ENCODE measurements at regions not wholly inside any gene's neighbourhood (a gene's known extent, or its start where the extent isn't known, plus 50 kb on each side); places are given as distances from the start of the nearest gene placed in this dataset.

DNA sequence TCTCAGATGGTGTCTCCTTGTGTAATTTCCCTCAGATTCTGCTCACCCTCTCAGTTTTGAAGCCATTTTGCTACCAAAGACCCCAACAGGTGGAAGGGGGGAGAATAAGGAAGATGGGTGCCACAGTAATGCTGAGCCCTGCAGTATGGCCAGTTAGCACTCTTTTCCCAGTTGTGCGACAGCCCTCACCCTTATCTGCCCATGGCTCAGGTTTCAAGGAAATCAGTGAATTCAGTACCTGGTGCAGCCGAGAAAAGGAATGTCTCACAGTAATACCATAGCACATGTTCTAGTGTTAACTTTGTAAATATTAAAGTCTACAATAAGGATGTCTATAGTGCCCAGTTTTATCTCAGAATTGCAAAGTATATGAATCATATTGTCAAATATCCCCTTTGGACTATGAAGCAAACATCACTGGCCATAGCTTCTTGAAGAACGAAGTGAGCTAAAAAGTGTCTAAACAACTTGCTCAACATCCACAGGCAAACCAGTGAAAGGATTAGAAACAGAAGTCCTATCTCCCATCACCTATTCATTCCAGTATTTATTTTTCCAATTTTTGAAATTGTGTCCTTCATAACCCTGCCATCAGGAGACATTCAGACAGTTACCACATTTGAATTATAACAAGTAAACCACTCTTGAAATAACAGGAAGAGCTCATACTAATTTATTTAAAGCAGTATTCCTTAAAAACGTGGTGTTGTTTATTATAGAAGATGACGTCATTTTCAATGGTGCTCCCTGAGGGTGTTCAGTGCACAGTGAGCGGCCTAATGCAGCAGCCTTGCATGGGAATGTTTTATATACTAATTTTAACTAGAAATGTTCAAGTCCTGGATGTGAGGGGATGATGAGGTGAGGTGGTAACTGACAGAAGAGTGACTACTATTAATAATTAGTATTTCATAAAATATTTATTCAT is 366.2 kb downstream of the TFAP2A start:
- no peak for TF ChIP-seq TAF1 (IDR thresholded peaks at IDR 0.05; ENCODE audit: borderline replicate concordance, insufficient read depth, low read length)
- TF ChIP-seq FOXP2 (optimal IDR thresholded peaks at IDR 0.05; ENCODE audit: borderline replicate concordance, extremely low read depth, extremely low read length, insufficient read depth): no peak
- TF ChIP-seq SIN3A (IDR thresholded peaks at IDR 0.05; ENCODE audit: borderline replicate concordance, insufficient read depth, low read length): no peak
- TF ChIP-seq REST (IDR thresholded peaks at IDR 0.05; ENCODE audit: insufficient read depth in 1 of 2, low read depth in 2 of 2, low read length in 2 of 2): no peak
- no peak for TF ChIP-seq POLR2AphosphoS5 (IDR thresholded peaks at IDR 0.05; ENCODE audit: low read depth, low read length)

GRCh38 chr6:10042280-10042679 is 372.6 kb downstream of the TFAP2A start:
- TF ChIP-seq REST (IDR thresholded peaks at IDR 0.05; ENCODE audit: insufficient read depth in 1 of 2, low read depth in 2 of 2, low read length in 2 of 2): no peak
- no peak for TF ChIP-seq FOXP2 (optimal IDR thresholded peaks at IDR 0.05; ENCODE audit: borderline replicate concordance, extremely low read depth, extremely low read length, insufficient read depth)
- no peak for TF ChIP-seq TAF1 (IDR thresholded peaks at IDR 0.05; ENCODE audit: borderline replicate concordance, insufficient read depth, low read length)
- TF ChIP-seq SIN3A (IDR thresholded peaks at IDR 0.05; ENCODE audit: borderline replicate concordance, insufficient read depth, low read length): no peak
- no peak for TF ChIP-seq POLR2AphosphoS5 (IDR thresholded peaks at IDR 0.05; ENCODE audit: low read depth, low read length)

GRCh38 chr6:10033223-10033829 is 381.5 kb downstream of the TFAP2A start:
- peak; percentile 82 for TF ChIP-seq FOXP2 (optimal IDR thresholded peaks at IDR 0.05; ENCODE audit: borderline replicate concordance, extremely low read depth, extremely low read length, insufficient read depth)
- no peak for TF ChIP-seq TAF1 (IDR thresholded peaks at IDR 0.05; ENCODE audit: borderline replicate concordance, insufficient read depth, low read length)
- no peak for TF ChIP-seq REST (IDR thresholded peaks at IDR 0.05; ENCODE audit: insufficient read depth in 1 of 2, low read depth in 2 of 2, low read length in 2 of 2)
- TF ChIP-seq SIN3A (IDR thresholded peaks at IDR 0.05; ENCODE audit: borderline replicate concordance, insufficient read depth, low read length): no peak

DNA sequence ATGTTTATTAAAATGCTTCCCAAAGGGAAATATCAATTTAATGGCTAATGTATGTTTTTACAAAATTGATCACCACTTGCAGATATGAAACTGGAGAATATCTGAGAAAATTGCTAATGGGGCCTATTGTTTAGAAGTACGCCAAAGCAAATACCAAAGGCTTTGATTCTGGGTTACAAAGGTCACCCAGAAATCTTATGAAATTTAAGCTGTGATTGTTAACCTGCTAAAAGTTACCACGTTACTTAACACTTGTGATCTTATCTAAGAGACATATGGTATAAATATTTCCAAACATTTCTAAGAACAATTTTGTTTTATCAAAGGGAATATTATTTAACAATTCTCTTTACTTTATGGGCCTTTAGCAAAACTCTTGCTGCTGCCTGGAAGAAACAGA is 383.3 kb downstream of the TFAP2A start:
- no peak for TF ChIP-seq SIN3A (IDR thresholded peaks at IDR 0.05; ENCODE audit: borderline replicate concordance, insufficient read depth, low read length)
- TF ChIP-seq TAF1 (IDR thresholded peaks at IDR 0.05; ENCODE audit: borderline replicate concordance, insufficient read depth, low read length): no peak

- TF ChIP-seq REST (IDR thresholded peaks at IDR 0.05; ENCODE audit: insufficient read depth in 1 of 2, low read depth in 2 of 2, low read length in 2 of 2): no peak
- no peak for TF ChIP-seq SIN3A (IDR thresholded peaks at IDR 0.05; ENCODE audit: borderline replicate concordance, insufficient read depth, low read length)
- no peak for TF ChIP-seq TAF1 (IDR thresholded peaks at IDR 0.05; ENCODE audit: borderline replicate concordance, insufficient read depth, low read length)
Measured at GRCh38 chr6:10030942-10031537, 383.8 kb downstream of the TFAP2A start.

Data from PFSK-1 (cell line).